ENCODE measurements at regions not wholly inside any gene's neighbourhood (a gene's known extent, or its start where the extent isn't known, plus 50 kb on each side); places are given as distances from the start of the nearest gene placed in this dataset.

DNA sequence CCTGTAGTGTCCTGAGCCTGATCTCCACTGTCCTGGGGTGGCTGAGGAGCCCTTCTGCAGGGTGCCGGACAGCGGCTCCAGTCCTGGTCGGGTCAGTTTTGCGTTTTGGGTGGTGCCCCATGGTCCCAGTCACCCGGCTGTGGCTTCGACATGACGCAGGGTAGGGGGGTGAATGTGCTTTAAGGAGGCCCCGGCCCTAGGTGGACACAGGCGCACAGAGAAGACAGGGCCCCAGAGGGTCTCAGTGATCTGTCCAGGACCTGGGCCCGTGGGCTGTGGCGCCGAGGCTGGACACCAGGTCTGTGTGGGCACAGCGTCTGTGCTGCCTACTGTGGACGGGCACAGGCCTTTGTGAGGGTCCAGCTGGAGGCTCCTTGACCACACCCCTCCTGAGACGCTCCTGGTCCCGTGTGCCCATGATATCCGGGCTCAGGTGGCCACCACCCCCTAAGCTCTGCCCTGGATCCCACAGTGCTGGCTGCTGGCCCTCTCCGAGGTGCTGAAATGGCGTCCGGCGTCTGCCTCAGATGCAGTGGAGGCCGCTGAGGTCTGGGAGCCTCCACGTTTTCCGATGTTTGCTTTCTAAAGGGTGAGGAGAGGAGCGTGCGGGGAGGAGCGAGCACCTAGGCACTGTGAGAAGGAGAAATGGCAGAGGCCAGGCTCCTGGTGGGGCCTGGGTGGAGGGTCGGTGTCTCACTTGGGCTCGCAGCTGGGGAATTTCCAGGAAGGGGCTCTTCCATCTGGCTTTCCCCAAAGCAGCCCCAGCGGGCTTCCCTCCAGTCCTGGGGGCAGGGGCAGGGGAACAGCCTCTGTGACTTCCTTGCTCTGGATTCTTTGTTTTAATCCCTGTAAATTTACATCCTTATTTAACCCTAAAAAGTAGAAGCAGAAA, 56.1 kb upstream of the ACSF3 start:
- DNase-seq (ENCODE audit: insufficient read length, low spot score), result no peak
- TF ChIP-seq SPI1 (IDR thresholded peaks at IDR 0.05; ENCODE audit: low read depth, low read length), result no peak
- no peak for TF ChIP-seq POU2F2 (IDR thresholded peaks at IDR 0.05; ENCODE audit: low read depth, low read length)
- TF ChIP-seq TAF1 (IDR thresholded peaks at IDR 0.05; ENCODE audit: low read depth, low read length), result no peak
- no peak for TF ChIP-seq PAX5 (IDR thresholded peaks at IDR 0.05; ENCODE audit: insufficient read depth, low read length, severe bottlenecking)
- no peak for TF ChIP-seq POLR2A (IDR thresholded peaks at IDR 0.05; ENCODE audit: low read depth, low read length)
- TF ChIP-seq POLR2AphosphoS5 (IDR thresholded peaks at IDR 0.05; ENCODE audit: low read depth, low read length), result no peak
- FAIRE-seq, result no peak

DNA sequence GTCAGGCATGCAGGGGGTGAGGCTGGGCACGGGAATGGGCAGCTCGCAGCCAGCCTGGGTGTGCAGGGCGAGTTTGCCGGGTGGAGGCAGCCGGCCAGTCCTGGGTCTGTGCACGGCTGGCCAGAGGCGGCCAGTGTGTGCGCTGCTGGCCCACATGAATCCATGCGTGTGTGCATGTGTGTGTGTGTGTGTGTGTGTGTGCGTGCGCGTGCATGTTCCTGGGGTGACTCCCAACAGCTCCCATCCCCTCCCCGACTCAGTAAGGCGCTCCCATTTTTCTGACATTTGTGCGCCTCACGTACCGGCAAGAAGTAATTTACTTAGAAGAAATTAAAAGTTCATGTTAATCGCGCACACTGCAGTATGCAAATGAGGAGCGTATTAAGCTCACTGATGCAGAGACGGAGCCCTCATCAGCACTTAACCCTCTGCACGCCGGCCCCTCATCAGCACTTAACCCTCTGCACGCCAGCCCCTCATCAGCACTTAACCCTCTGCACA, 55.4 kb upstream of the ACSF3 start:
- no peak for FAIRE-seq
- TF ChIP-seq POLR2AphosphoS5 (IDR thresholded peaks at IDR 0.05; ENCODE audit: low read depth, low read length) (no peak), TAF1 (IDR thresholded peaks at IDR 0.05; ENCODE audit: low read depth, low read length) (no peak), PAX5 (IDR thresholded peaks at IDR 0.05; ENCODE audit: insufficient read depth, low read length, severe bottlenecking) (no peak), SPI1 (IDR thresholded peaks at IDR 0.05; ENCODE audit: low read depth, low read length) (no peak), POLR2A (IDR thresholded peaks at IDR 0.05; ENCODE audit: low read depth, low read length) (no peak), POU2F2 (IDR thresholded peaks at IDR 0.05; ENCODE audit: low read depth, low read length) (no peak)
- no peak for DNase-seq (ENCODE audit: insufficient read length, low spot score)

DNA sequence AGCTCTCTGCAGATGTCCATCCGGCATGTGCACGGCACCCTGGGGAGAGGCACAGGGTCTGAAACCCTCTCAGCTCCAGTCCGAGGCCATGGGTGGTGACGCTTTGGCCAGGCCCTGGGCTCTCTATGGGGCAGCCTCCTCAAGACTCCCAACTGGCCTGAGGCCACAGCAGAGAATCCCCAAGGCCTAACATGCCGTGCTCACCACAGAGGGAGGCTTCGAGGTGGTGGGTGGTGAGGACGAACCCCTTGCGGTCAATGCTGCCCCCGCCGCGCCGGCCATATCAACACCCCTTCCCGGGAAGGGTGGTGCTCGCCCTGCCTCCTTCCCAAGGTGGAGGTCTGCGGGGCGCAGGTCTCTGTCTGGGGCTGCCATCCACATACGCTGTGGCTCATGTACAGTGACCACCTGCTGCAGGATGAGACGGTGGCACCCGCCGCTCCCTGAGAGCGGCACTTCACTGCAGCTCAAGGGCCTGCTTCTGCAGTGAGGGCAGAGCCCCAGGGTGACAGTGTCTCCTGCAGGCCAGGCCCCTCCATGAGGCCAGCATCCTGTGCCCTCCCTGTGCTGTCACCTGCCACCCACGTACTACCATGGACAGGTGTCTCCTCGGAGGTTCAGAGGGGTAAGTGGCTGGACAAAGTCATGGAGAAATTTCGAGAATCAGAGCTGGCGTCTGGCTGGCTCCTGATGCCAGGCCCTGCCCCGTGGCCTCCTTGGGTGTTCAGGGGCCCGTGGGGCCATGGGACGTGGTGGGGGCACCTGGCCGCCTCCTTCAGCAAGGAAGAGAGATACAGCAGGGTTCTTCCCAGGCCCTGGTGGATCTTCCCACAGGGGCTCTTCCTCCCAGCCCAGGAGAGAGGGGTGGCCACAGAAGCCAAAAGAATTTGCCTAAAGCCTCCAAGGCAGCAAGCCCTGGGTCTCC, 54.6 kb upstream of the ACSF3 start:
- TF ChIP-seq SPI1 (IDR thresholded peaks at IDR 0.05; ENCODE audit: low read depth, low read length), result no peak
- TF ChIP-seq PAX5 (IDR thresholded peaks at IDR 0.05; ENCODE audit: insufficient read depth, low read length, severe bottlenecking), result no peak
- no peak for TF ChIP-seq POLR2A (IDR thresholded peaks at IDR 0.05; ENCODE audit: low read depth, low read length)
- no peak for TF ChIP-seq TAF1 (IDR thresholded peaks at IDR 0.05; ENCODE audit: low read depth, low read length)
- TF ChIP-seq POLR2AphosphoS5 (IDR thresholded peaks at IDR 0.05; ENCODE audit: low read depth, low read length), result no peak
- no peak for TF ChIP-seq POU2F2 (IDR thresholded peaks at IDR 0.05; ENCODE audit: low read depth, low read length)
- FAIRE-seq (no peak), DNase-seq (ENCODE audit: insufficient read length, low spot score) (no peak)

DNA sequence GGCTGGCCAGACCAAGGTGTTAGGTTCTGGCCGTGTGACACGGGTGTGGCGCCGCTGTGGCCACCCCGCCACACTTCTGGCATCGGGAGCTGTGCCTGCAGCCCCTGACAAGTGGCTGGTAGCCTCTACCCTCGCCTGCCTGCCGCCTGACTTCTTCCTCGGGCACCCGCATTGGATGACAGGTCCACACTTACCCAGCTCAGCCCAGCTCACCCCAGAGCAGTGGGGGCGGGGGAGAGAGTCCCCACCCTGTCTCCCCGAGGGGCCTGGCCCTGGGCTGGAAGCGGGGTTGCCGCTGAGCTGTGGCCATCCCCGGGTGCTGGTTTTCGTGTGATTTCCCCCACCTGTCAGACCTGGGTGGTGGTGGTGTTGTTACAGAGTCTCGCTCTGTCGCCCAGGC, 53.9 kb upstream of the ACSF3 start:
- TF ChIP-seq PAX5 (IDR thresholded peaks at IDR 0.05; ENCODE audit: insufficient read depth, low read length, severe bottlenecking), result no peak
- no peak for TF ChIP-seq POLR2A (IDR thresholded peaks at IDR 0.05; ENCODE audit: low read depth, low read length)
- TF ChIP-seq POU2F2 (IDR thresholded peaks at IDR 0.05; ENCODE audit: low read depth, low read length), result no peak
- TF ChIP-seq SPI1 (IDR thresholded peaks at IDR 0.05; ENCODE audit: low read depth, low read length), result no peak
- no peak for TF ChIP-seq POLR2AphosphoS5 (IDR thresholded peaks at IDR 0.05; ENCODE audit: low read depth, low read length)
- no peak for TF ChIP-seq TAF1 (IDR thresholded peaks at IDR 0.05; ENCODE audit: low read depth, low read length)
- FAIRE-seq, result no peak
- DNase-seq (ENCODE audit: insufficient read length, low spot score), result no peak

DNA sequence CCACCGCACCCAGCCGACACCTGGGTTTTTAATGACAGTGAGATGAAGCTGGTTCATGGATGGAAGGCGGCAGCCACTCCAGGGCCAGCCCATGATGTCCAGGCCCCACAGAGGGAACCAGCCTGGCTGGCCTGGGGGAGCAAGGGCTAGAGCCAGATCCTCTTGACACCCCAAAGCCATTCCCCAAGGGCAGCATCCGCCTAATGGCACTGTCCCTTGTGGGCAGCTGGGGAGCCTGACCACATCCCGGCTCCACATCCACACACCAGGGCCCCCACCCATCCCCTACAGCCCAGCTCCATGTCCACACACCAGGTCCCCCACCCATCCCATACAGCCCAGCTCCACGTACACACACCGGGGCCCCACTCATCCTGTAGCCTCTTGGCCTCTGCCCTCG, 53.3 kb upstream of the ACSF3 start:
- no peak for TF ChIP-seq TAF1 (IDR thresholded peaks at IDR 0.05; ENCODE audit: low read depth, low read length)
- no peak for TF ChIP-seq PAX5 (IDR thresholded peaks at IDR 0.05; ENCODE audit: insufficient read depth, low read length, severe bottlenecking)
- no peak for TF ChIP-seq POU2F2 (IDR thresholded peaks at IDR 0.05; ENCODE audit: low read depth, low read length)
- no peak for TF ChIP-seq POLR2AphosphoS5 (IDR thresholded peaks at IDR 0.05; ENCODE audit: low read depth, low read length)
- TF ChIP-seq POLR2A (IDR thresholded peaks at IDR 0.05; ENCODE audit: low read depth, low read length), result no peak
- TF ChIP-seq SPI1 (IDR thresholded peaks at IDR 0.05; ENCODE audit: low read depth, low read length), result no peak
- FAIRE-seq, result no peak
- no peak for DNase-seq (ENCODE audit: insufficient read length, low spot score)

DNA sequence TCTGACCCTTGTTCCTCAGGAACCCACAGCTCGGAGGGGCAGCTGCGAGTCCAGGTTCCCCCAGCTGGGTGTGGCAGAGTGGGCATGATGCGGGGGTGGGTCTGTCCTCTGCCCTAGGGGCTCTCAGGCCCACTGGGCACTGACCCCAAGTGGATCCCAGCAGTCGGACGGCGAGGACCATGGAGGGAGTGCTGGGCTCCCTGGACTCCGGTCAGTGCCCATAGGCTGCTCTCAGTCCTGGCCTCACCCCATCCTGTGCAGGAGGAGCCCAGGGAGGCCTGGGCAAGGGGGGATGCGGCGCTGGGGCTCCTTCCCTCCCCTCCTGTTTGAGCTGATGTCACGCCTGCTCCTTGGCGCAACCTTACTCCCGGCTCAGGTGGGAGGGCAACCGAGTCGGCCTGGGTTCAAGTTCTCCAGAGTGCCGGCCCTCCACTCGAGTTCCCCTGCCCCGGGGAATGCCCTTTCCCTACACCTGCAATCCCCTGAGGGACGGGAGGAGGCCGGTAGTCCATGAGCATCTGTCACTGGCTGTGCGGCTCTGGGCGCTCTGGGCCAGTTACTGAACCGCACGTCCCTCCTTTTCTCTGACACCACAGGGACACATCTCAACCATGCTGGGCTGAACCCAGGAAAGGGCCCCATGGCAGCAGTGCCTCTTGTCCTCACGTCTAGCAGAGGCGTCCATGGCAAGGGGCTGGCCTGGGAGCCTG, 52.6 kb upstream of the ACSF3 start:
- no peak for TF ChIP-seq POU2F2 (IDR thresholded peaks at IDR 0.05; ENCODE audit: low read depth, low read length)
- TF ChIP-seq TAF1 (IDR thresholded peaks at IDR 0.05; ENCODE audit: low read depth, low read length), result no peak
- no peak for TF ChIP-seq POLR2A (IDR thresholded peaks at IDR 0.05; ENCODE audit: low read depth, low read length)
- TF ChIP-seq POLR2AphosphoS5 (IDR thresholded peaks at IDR 0.05; ENCODE audit: low read depth, low read length), result no peak
- TF ChIP-seq PAX5 (IDR thresholded peaks at IDR 0.05; ENCODE audit: insufficient read depth, low read length, severe bottlenecking), result no peak
- FAIRE-seq (no peak), DNase-seq (ENCODE audit: insufficient read length, low spot score) (no peak)

DNA sequence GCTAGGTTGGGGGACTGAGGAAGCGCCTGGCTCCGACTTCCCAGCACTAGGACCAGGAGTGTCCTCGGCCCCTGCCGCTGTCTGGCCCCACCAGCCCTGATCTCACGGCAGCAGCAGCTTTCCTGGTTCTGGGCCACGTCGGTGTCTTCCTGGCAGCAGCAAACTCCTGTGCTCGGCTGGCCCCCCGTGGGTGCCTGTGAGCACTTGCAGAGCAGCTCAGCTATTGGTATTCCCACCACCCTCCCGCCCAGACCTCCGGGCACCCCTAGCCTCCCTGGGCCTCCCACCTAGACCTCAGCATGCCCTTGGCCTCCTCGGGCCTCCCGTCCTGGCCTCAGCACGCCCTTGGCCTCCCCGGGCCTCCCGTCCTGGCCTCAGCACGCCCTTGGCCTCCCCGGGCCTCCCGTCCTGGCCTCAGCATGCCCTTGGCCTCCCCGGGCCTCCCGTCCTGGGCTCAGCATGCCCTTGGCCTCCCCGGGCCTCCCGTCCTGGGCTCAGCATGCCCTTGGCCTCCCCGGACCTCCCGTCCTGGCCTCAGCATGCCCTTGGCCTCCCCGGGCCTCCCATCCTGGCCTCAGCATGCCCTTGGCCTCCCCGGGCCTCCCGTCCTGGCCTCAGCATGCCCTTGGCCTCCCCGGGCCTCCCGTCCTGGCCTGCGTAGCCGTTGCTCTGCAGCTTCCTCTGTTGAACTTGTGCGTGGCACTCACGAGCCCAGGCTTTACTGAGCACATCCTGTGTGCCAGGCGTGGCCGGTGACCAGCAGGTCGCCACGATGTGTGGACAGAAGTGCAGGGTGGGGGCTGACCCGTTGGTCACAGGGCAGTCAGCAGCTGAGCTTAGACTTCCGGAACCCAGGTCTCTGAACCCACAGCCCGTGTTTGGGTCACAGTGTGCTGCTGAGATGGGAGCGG, 51.8 kb upstream of the ACSF3 start:
- no peak for DNase-seq (ENCODE audit: insufficient read length, low spot score)
- no peak for FAIRE-seq
- TF ChIP-seq PAX5 (IDR thresholded peaks at IDR 0.05; ENCODE audit: insufficient read depth, low read length, severe bottlenecking) (no peak), POLR2A (IDR thresholded peaks at IDR 0.05; ENCODE audit: low read depth, low read length) (no peak), TAF1 (IDR thresholded peaks at IDR 0.05; ENCODE audit: low read depth, low read length) (no peak), POU2F2 (IDR thresholded peaks at IDR 0.05; ENCODE audit: low read depth, low read length) (no peak), SPI1 (IDR thresholded peaks at IDR 0.05; ENCODE audit: low read depth, low read length) (no peak), POLR2AphosphoS5 (IDR thresholded peaks at IDR 0.05; ENCODE audit: low read depth, low read length) (no peak)

Data from GM12891 (cell line).